Activated T-cell treated with anti-CD3 and anti-CD28 coated beads, Interleukin-2, amount 50 U/mL, for 72 hours (primary cell): ENCODE measurements at regions not wholly inside any gene's neighbourhood (a gene's known extent, or its start where the extent isn't known, plus 50 kb on each side); places are given as distances from the start of the nearest gene placed in this dataset.

ENCODE experiments used
- ATAC-seq, 2 donors: fragments of 150-1000 bp; cut with Tn5 transposase; replicated peaks in 1 of 2; 2 replicates each; pipeline ENCODE4 v1.10.0; 2021; ENCODE audit warnings: moderate library complexity in 2 of 2, mild to moderate bottlenecking in 1 of 2
- DNase-seq, 2 donors: peaks; one replicate each; pipeline ENCODE4 v3.0.0; 2021 to 2022; ENCODE audit warnings: mixed read lengths in 1 of 2
- H3K27ac Mint-ChIP-seq: one replicate; pipeline ENCODE4 v1.8.0; 2022; ENCODE audit warnings: mild to moderate bottlenecking, moderate library complexity, mixed read lengths
- H3K27me3 Mint-ChIP-seq: one replicate; pipeline ENCODE4 v1.8.0; 2022; ENCODE audit warnings: low read depth, mixed read lengths
- H3K36me3 Mint-ChIP-seq, 2 donors: one replicate each; pipeline ENCODE4 v1.8.0; 2022; ENCODE audit warnings: mixed read lengths in 2 of 2, mild to moderate bottlenecking in 1 of 2; ENCODE audit not compliant: insufficient read depth in 2 of 2
- H3K4me1 Mint-ChIP-seq: one replicate; pipeline ENCODE4 v1.8.0; 2022; ENCODE audit warnings: low read depth, mixed read lengths
- H3K4me3 Mint-ChIP-seq, 2 donors: one replicate each; pipeline ENCODE4 v1.8.0; 2022; ENCODE audit warnings: mild to moderate bottlenecking in 2 of 2, mixed read lengths in 2 of 2, moderate library complexity in 2 of 2
- H3K9me3 Mint-ChIP-seq, 2 donors: one replicate each; pipeline ENCODE4 v1.8.0; 2022; ENCODE audit warnings: mixed read lengths in 2 of 2

- no peaks in the 10 kb centered on the region for H3K4me1 Mint-ChIP-seq
- no peak for DNase-seq
- ATAC-seq, result no peak
- H3K27ac Mint-ChIP-seq, result no peak overlapping the region
- no peak overlapping the region for H3K4me3 Mint-ChIP-seq
- H3K9me3 Mint-ChIP-seq, result peaks cover 0 to 2% of the 10 kb centered on the region in 2 donors
- peaks cover 6% of the 10 kb centered on the region for H3K27me3 Mint-ChIP-seq
- no peaks in the 10 kb centered on the region for H3K36me3 Mint-ChIP-seq
Measured at GRCh38 chr11:130581646-130582045, 133.2 kb downstream of the ADAMTS15 start.

GRCh38 chr11:130582176-130582575 lies 133.7 kb downstream of the ADAMTS15 start:
- no peak for ATAC-seq
- Mint-ChIP-seq H3K4me3 (no peak overlapping the region), H3K36me3 (no peaks in the 10 kb centered on the region), H3K9me3 (peaks cover 0 to 2% of the 10 kb centered on the region in 2 donors), H3K27me3 (peaks cover 6% of the 10 kb centered on the region), H3K27ac (no peak overlapping the region), H3K4me1 (no peaks in the 10 kb centered on the region)
- no peak for DNase-seq

GRCh38 chr11:130582981-130583380 lies 134.5 kb downstream of the ADAMTS15 start:
- Mint-ChIP-seq H3K27ac (no peak overlapping the region), H3K4me1 (no peaks in the 10 kb centered on the region), H3K9me3 (peaks cover 0 to 2% of the 10 kb centered on the region in 2 donors), H3K27me3 (peaks cover 6% of the 10 kb centered on the region), H3K36me3 (no peaks in the 10 kb centered on the region), H3K4me3 (no peak overlapping the region)
- ATAC-seq, result no peak
- DNase-seq, result no peak

GRCh38 chr11:130583801-130584211 lies 135.4 kb downstream of the ADAMTS15 start:
- ATAC-seq (no peak), DNase-seq (no peak)
- Mint-ChIP-seq H3K4me3 (no peak overlapping the region), H3K9me3 (peaks cover 0 to 2% of the 10 kb centered on the region in 2 donors), H3K4me1 (no peaks in the 10 kb centered on the region), H3K36me3 (no peaks in the 10 kb centered on the region), H3K27me3 (peaks cover 6% of the 10 kb centered on the region), H3K27ac (no peak overlapping the region)

- ATAC-seq, result no peak
Measured at GRCh38 chr11:130585545-130585944, 137.1 kb downstream of the ADAMTS15 start.

GRCh38 chr11:130587658-130588057 lies 139.2 kb downstream of the ADAMTS15 start:
- Mint-ChIP-seq H3K36me3 (no peaks in the 10 kb centered on the region), H3K27me3 (peaks cover 8% of the 10 kb centered on the region), H3K4me3 (no peak overlapping the region), H3K27ac (no peak overlapping the region), H3K9me3 (peaks cover 2 to 3% of the 10 kb centered on the region in 2 donors), H3K4me1 (no peaks in the 10 kb centered on the region)
- no peak for ATAC-seq
- DNase-seq, result no peak

More at GRCh38 chr11:130585545-130585944, 137.1 kb downstream of the ADAMTS15 start:
- Mint-ChIP-seq H3K27me3 (peaks cover 6% of the 10 kb centered on the region), H3K4me3 (no peak overlapping the region), H3K36me3 (no peaks in the 10 kb centered on the region), H3K27ac (no peak overlapping the region), H3K9me3 (peaks cover 2% of the 10 kb centered on the region in 2 donors), H3K4me1 (no peaks in the 10 kb centered on the region)
- DNase-seq, result no peak

GRCh38 chr11:130588471-130588870 lies 140.0 kb downstream of the ADAMTS15 start:
- H3K27me3 Mint-ChIP-seq, result peaks cover 6% of the 10 kb centered on the region

GRCh38 chr11:130592056-130592455 lies 143.6 kb downstream of the ADAMTS15 start:
- H3K27me3 Mint-ChIP-seq, result peaks cover 6% of the 10 kb centered on the region
- H3K36me3 Mint-ChIP-seq, result no peaks in the 10 kb centered on the region
- peaks cover 1 to 2% of the 10 kb centered on the region in 2 donors for H3K9me3 Mint-ChIP-seq
- H3K27ac Mint-ChIP-seq, result no peak overlapping the region
- ATAC-seq (no peak), DNase-seq (no peak)
- no peaks in the 10 kb centered on the region for H3K4me1 Mint-ChIP-seq
- H3K4me3 Mint-ChIP-seq, result no peak overlapping the region

More at GRCh38 chr11:130588471-130588870, 140.0 kb downstream of the ADAMTS15 start:
- ATAC-seq, result no peak
- Mint-ChIP-seq H3K9me3 (peaks cover 2 to 3% of the 10 kb centered on the region in 2 donors), H3K4me3 (no peak overlapping the region), H3K36me3 (no peaks in the 10 kb centered on the region), H3K4me1 (no peaks in the 10 kb centered on the region), H3K27ac (no peak overlapping the region)
- no peak for DNase-seq

- H3K4me1 Mint-ChIP-seq, result no peaks in the 10 kb centered on the region
- ATAC-seq (no peak), DNase-seq (no peak)
- H3K9me3 Mint-ChIP-seq, result peaks cover 1 to 2% of the 10 kb centered on the region in 2 donors
- H3K36me3 Mint-ChIP-seq, result no peaks in the 10 kb centered on the region
- H3K27ac Mint-ChIP-seq, result no peak overlapping the region
- H3K27me3 Mint-ChIP-seq, result peaks cover 6% of the 10 kb centered on the region
- no peak overlapping the region for H3K4me3 Mint-ChIP-seq
Measured at GRCh38 chr11:130593064-130593463, 144.6 kb downstream of the ADAMTS15 start.

- DNase-seq, result no peak
- Mint-ChIP-seq H3K4me1 (no peaks in the 10 kb centered on the region), H3K4me3 (no peak overlapping the region), H3K9me3 (no peaks in the 10 kb centered on the region), H3K27ac (no peak overlapping the region), H3K36me3 (no peaks in the 10 kb centered on the region), H3K27me3 (no peaks in the 10 kb centered on the region)
- no peak for ATAC-seq
Measured at GRCh38 chr11:130598433-130598832, 150.0 kb downstream of the ADAMTS15 start.

- H3K27ac Mint-ChIP-seq, result no peak overlapping the region
- H3K4me1 Mint-ChIP-seq, result no peaks in the 10 kb centered on the region
- no peak for DNase-seq
- no peaks in the 10 kb centered on the region for H3K36me3 Mint-ChIP-seq
- no peak overlapping the region for H3K4me3 Mint-ChIP-seq
- H3K9me3 Mint-ChIP-seq, result no peaks in the 10 kb centered on the region
- H3K27me3 Mint-ChIP-seq, result no peaks in the 10 kb centered on the region
- ATAC-seq, result no peak
Measured at GRCh38 chr11:130599073-130599654, 150.7 kb downstream of the ADAMTS15 start.

GRCh38 chr11:130600139-130600538 lies 151.7 kb downstream of the ADAMTS15 start:
- H3K27me3 Mint-ChIP-seq, result no peaks in the 10 kb centered on the region
- DNase-seq (no peak), ATAC-seq (no peak)
- no peak overlapping the region for H3K4me3 Mint-ChIP-seq
- H3K36me3 Mint-ChIP-seq, result no peaks in the 10 kb centered on the region
- H3K27ac Mint-ChIP-seq, result no peak overlapping the region
- no peaks in the 10 kb centered on the region for H3K4me1 Mint-ChIP-seq
- no peaks in the 10 kb centered on the region for H3K9me3 Mint-ChIP-seq

GRCh38 chr11:130600616-130601015 lies 152.2 kb downstream of the ADAMTS15 start:
- no peak overlapping the region for H3K4me3 Mint-ChIP-seq
- no peaks in the 10 kb centered on the region for H3K36me3 Mint-ChIP-seq
- no peaks in the 10 kb centered on the region for H3K4me1 Mint-ChIP-seq
- ATAC-seq (no peak), DNase-seq (no peak)
- no peaks in the 10 kb centered on the region for H3K9me3 Mint-ChIP-seq
- H3K27me3 Mint-ChIP-seq, result no peaks in the 10 kb centered on the region
- no peak overlapping the region for H3K27ac Mint-ChIP-seq

GRCh38 chr11:130601141-130601540 lies 152.7 kb downstream of the ADAMTS15 start:
- no peaks in the 10 kb centered on the region for H3K36me3 Mint-ChIP-seq
- H3K27ac Mint-ChIP-seq, result no peak overlapping the region
- no peaks in the 10 kb centered on the region for H3K9me3 Mint-ChIP-seq
- no peaks in the 10 kb centered on the region for H3K4me1 Mint-ChIP-seq
- no peaks in the 10 kb centered on the region for H3K27me3 Mint-ChIP-seq
- ATAC-seq (no peak), DNase-seq (no peak)
- H3K4me3 Mint-ChIP-seq, result no peak overlapping the region
